ENCODE measurements at regions not wholly inside any gene's neighbourhood (a gene's known extent, or its start where the extent isn't known, plus 50 kb on each side); places are given as distances from the start of the nearest gene placed in this dataset.

- no peak for TF ChIP-seq CTCF (IDR thresholded peaks at IDR 0.05)
- no peak for TF ChIP-seq POLR2A (IDR thresholded peaks at IDR 0.05)
Measured at GRCh38 chr14:26200687-26201086, 397.1 kb downstream of the NOVA1 start.
